Neural progenitor cell (in vitro differentiated cells): ENCODE measurements at regions not wholly inside any gene's neighbourhood (a gene's known extent, or its start where the extent isn't known, plus 50 kb on each side); places are given as distances from the start of the nearest gene placed in this dataset.

Experiments used
- EZH2phosphoT487 ChIP-seq: fragments of 200-600 bp; sonication (generic); IDR thresholded peaks from 2 replicates; pipeline ENCODE4 v1.6.1; 2017; ENCODE audit warnings: antibody characterized with exemption
- TF ChIP-seq, protein P1 (sequence below): fragments of 200-600 bp; sonication (generic); IDR thresholded peaks from 2 replicates; pipeline ENCODE4 v1.5.1; 2017; ENCODE audit warnings: antibody characterized with exemption, mild to moderate bottlenecking

DNA sequence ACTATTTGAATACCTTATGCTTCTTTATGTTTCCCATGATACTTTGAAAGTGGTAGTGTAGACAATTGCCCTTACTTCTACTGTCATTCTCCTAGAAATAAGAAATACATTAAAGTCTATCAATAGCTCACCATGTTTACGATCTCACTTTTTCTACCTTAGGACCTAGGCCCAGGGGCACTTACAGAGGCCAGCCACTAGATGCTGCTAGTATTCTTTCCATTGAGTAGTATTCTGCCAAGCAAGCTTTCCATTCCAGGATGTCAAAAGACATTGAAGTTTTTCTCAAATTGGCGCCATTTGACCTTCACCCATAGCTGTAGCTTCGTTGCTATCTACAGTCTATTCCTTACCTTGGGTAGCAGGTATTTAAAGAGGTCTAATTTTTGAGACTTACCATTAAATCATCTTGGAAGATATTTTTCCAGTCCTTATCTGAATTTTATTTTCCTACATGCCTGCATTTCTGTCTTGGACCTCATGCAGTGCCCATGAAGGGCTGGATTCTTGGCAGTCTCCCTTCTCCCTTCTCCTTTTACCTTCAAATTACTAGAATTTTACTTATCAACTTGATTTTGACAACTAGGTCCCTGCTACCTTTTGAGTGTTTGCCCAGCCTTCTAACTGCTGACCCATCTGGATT is 246.0 kb upstream of the NUDT12 start:
- TF ChIP-seq, protein P1, sequence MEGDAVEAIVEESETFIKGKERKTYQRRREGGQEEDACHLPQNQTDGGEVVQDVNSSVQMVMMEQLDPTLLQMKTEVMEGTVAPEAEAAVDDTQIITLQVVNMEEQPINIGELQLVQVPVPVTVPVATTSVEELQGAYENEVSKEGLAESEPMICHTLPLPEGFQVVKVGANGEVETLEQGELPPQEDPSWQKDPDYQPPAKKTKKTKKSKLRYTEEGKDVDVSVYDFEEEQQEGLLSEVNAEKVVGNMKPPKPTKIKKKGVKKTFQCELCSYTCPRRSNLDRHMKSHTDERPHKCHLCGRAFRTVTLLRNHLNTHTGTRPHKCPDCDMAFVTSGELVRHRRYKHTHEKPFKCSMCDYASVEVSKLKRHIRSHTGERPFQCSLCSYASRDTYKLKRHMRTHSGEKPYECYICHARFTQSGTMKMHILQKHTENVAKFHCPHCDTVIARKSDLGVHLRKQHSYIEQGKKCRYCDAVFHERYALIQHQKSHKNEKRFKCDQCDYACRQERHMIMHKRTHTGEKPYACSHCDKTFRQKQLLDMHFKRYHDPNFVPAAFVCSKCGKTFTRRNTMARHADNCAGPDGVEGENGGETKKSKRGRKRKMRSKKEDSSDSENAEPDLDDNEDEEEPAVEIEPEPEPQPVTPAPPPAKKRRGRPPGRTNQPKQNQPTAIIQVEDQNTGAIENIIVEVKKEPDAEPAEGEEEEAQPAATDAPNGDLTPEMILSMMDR = peak; percentile 98
- no peak for TF ChIP-seq EZH2phosphoT487
